IPS-NIHi11 (cell line): ENCODE measurements at regions not wholly inside any gene's neighbourhood (a gene's known extent, or its start where the extent isn't known, plus 50 kb on each side); places are given as distances from the start of the nearest gene placed in this dataset.
"Not testable (repeated sequence)": the region's sequence is repeated elsewhere in the genome, so short reads cannot be mapped to it uniquely, and the experiment has no call there.

Source experiments
- DNase-seq: peaks from one replicate; pipeline ENCODE4 v3.0.0; 2012; ENCODE audit warnings: mixed read lengths, low spot score

GRCh38 chr18:38663682-38664081, 1098.1 kb upstream of the CELF4 start:
- no peak for DNase-seq

GRCh38 chr18:38663270-38663669, 1097.7 kb upstream of the CELF4 start:
- no peak for DNase-seq

- DNase-seq: no peak
Measured at GRCh38 chr18:38654946-38655345, 1089.3 kb upstream of the CELF4 start.

- DNase-seq: no peak
Measured at GRCh38 chr18:38651736-38652135, 1086.1 kb upstream of the CELF4 start.

DNA sequence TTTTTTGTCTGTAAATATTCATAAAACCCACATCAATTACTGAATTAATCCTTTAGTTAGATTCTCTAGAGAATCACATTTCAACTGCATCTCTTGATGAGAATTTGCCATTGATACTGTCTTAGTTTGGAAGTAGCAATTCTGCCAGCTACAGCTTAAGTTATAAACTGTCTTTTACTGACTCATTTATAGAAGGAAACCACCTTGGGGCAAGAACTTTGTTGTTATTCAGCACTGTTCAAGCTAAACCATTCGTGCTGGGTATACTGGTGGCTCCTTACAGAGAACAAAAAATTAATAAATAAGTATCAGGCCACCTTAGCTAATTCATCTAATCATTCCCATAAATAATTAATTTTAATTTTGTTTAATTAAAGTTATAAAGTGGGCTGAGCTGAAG, 1082.6 kb upstream of the CELF4 start:
- DNase-seq: no peak

DNA sequence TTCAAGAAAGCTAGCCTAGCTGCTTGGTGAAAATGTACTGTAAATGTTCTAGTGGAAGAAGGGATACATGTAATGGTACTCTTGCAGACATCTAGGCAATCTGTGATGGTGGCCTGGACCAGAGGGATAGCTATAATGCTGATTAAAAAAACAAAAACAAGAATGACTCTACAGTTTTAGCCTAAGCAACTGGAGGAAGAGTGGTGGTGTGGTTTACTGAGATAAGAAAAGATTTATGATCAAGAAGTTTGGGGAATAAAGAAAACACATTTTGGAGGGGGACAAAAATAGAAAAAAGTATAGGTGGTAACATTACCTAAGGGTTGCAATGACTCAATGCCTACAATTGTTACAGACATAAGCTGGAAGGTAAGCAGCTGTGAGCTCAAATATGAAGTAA, 1080.7 kb upstream of the CELF4 start:
- no peak for DNase-seq

DNA sequence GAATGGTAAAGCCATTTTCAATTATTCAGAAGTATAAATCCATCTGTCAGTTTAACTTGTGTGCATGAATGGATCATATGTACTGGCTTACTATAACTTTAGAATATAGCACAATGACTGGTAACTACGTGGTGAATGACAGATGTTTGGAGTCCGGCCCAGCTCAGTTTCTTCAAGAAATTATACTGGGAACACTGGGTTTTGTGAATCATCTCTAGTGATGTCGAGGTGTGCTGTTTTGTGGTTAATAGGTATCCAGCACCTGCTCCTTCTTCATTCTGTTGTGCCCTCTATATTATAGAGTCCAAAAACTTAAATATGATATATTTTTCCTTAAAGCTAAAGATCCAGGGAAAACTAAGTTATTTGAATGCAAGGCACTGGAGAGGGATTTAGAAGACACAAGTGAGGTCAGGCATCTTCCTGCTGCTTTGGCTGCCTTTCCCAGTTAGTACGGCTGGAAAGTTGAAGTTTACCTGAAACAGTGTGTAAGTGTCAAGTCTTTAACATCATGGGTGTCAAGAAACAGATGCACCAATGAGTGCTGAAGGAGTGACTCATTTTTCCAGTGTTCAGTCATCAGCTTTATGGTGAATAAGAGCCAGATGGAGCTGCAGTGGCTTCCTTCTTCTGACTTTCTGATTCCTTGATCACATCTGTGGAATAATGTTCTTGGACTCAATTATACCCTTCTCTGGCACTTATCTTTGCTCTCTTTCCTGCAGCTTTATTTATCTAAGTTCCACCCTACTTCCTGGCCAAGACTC, 1079.5 kb upstream of the CELF4 start:
- DNase-seq: no peak

DNA sequence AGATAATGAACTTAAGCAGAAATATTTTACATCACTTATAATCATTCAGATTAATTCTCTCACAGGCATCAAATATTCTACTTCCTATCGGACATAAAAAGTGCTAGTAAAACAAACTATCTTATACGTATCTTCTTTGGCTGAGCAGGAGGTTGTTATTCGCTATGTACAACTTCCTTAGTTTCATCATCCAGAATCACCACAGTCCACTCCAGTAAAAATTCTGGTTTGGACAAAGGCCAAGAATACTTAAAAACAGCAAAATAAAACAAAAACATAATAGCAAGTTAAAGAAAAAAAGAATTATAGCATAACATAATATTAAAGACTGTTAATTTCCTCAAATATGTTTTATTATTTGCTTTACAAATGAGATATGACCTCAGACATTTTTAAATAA, 1077.1 kb upstream of the CELF4 start:
- DNase-seq: no peak

- DNase-seq: not testable (repeated sequence)
Measured at GRCh38 chr18:38639700-38640099, 1074.1 kb upstream of the CELF4 start.

DNA sequence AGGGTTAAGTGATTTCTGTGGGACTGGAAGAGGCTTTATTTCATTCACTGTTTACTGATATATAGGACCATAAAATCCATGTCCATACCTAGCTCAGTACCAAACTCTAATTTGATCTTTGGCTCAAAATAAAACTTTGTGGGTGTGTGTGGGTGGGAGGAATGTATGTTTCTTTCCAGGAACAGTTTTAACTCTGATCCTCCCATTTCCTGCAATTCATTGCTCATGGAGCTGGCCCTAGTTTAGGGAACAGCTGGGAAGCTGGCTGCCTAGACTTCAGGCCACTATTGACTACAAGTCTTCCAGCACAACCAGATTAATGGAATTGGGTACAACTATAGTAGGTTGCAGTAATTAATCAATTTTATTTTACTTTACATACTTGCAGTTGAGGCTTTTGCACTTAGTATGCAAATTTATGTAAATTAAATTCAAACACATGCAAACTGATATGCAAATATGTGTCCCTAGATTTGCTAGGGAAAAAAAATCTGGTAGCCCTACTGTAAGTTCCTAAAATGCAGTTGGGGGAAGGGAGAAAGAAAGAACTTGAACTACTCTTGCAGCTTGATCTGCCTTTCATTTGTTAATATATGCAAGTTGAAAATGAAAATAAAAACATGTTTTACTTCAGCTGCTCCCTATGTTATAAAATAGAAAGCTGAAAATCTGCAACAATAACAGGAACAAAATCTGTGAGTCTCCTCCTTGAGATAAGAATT, 1070.3 kb upstream of the CELF4 start:
- peak; percentile 18 for DNase-seq

- DNase-seq: no peak
Measured at GRCh38 chr18:38634117-38634516, 1068.5 kb upstream of the CELF4 start.

DNA sequence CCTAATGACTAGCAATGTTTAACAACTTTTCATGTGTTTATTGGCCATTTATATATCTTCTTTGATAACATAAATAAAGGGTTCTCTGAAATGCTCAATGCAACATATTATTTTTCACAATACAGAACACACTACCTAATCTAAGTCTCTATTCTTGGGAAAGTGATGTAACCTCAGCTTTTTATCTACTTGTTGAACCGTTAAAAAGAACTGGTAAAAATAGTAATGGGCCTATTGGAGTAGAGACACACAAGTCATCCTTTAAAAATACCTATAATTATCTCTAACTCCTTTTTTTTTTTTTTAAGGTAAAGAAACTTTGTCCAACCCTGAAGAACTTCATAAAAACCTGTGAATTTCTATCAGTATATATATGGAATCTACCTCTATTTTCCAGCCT, 1067.7 kb upstream of the CELF4 start:
- DNase-seq: no peak

DNA sequence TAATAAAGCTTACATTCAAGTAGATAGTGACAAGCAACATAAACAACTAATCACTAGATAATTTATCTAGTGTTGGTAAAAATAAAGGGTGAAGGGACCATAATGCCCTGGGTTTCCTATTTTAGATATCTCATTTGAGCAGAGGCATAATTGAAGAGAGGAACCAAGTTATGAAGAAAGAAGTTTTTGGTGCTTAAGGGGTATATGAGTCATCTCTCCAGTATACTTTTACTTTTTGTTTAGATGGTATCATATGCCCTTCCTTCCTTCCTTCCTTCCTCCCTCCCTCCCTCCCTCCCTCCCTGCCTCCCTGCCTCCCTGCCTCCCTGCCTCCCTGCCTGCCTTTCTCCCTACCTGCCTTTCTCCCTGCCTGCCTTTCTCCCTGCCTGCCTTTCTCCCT, 1053.5 kb upstream of the CELF4 start:
- DNase-seq: no peak

GRCh38 chr18:38616306-38616705, 1050.7 kb upstream of the CELF4 start:
- no peak for DNase-seq

GRCh38 chr18:38612904-38613303, 1047.3 kb upstream of the CELF4 start:
- DNase-seq: no peak

DNA sequence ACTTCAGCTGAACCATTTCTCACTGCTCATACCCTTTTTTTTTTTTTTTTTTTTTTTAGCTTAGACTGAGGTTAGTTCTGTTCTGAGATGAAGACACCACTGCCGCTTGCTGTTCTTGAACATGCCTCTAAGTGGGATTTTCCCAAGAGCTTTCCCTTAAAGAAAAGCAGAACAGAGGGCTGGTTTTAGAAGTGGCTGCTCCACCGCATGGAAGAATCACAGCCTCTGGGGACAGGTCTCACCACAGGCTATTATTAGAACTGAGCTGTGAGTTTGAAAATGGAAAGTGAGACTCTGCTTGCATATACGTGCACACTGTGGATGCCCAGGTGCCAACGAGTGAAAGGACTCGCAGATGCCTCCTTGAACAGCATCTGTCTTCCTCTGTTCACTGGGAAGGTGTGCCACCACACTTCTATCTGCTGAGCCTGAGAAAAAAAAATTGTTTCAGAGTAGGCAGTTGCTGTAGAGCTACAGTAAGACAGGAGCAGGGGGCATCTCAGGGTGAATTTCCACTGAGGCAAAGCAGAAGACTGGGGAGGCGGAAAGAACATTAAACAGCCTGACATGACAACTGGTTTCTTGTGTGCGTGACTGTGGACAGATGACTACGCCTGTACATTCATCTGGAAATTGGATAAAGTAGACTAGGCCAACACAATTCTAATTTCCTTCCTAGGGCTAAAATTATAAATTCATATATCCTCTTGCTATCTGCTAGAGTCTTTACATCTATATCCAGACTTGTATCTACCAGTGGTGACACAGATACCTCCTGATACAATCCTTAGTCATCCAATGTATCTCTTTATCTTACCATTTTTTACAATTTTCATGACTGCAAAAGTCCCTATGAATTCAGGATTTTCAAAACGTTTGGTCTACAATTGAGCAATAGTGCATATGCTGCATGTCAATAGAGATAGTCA, 1045.7 kb upstream of the CELF4 start:
- no peak for DNase-seq

- no peak for DNase-seq
Measured at GRCh38 chr18:38606841-38607240, 1041.2 kb upstream of the CELF4 start.

GRCh38 chr18:38602341-38602740, 1036.7 kb upstream of the CELF4 start:
- DNase-seq: no peak

DNA sequence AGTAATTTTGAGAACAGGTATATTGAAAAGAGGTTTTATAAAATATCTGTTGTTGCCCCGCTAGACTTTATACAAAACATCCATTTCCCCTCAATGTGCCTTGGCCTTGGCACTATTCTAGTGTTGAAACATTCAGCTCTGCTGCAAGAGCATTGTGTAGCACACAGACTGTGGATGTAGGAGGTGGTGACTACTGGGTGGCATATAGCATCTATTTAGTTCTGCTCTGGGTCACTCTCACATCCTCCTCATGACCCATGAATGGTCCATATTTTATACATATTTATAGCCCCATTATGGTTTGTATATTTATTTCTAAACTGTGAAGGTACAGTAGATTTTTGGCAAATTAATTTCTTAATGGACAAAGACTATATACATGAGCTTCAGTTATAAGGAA, 1022.0 kb upstream of the CELF4 start:
- no peak for DNase-seq

DNA sequence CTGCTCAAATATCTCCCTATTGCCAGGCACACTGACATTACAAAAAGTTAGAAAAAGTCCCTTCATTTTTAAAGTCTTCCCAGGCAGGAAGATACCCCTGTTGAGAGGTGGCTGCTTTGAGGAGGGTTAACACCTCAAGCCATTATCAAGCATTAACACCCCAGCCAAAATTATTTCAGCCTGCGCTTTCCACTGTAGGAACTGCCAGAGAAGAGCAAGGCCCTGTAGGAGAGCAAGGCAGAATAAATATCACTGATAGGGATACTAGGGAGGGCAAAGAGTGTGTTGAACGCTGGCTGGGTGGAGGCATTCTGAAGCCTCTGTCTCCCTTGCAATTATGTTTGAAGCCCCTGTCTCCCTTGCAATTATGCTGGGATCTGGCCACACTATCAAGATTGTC, 1020.7 kb upstream of the CELF4 start:
- DNase-seq: no peak

DNA sequence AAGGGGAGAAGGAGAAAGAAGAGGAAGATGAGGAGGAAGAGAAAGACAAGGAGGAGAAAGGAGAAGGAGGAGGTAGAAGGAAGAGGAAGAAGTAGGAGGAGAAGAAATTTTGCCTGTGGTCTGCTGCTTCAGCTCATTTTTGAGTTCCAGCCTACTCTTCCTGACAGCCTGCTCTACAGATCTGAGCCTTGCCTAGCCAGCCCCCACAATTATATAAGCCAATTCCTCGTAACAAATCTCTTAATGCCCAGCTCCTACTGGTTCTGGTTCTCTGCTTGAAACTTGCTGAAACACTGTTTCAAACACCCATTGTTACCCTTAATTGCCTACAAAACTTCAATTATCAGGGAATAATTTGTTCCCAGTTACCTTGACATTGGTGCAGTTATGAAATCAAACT, 1014.2 kb upstream of the CELF4 start:
- DNase-seq: no peak

DNA sequence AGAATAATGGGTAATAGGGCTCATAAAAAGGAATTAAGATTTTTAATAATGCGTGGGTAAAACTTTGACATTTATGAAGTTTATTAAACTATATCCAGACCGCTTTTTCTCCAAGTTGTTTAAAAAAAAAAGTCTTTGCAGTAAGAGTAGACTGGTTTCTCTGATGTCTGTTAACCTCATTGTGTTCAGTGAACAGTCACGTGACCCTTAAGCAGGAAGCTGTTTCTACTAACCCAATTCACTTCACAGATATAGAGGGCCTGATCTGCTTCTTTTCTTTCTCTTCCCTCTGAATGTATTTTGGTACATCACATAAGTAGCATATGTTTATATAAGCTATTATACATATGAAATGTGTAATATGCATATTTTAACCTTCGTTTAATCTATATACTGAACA, 1011.3 kb upstream of the CELF4 start:
- no peak for DNase-seq

DNA sequence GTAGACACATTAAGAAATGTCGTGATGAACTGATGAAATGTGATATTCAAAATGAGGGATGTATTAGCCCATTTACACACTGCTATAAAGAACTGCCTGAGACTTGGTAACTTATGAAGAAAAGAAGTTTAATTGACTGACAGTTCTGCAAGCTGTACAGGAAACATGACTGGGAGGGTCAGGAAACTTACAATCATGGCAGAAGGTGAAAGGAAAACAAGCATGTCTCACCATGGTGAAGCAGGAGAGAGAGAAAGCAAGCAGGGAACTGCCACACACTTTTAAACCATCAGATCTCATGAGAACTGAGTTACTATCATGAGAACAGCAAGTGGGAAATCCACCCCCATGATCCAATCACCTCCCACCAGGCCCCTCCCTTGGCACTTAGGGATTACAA, 1010.8 kb upstream of the CELF4 start:
- no peak for DNase-seq
